Suprapubic skin (tissue), 3 donors: ENCODE measurements at regions not wholly inside any gene's neighbourhood (a gene's known extent, or its start where the extent isn't known, plus 50 kb on each side); places are given as distances from the start of the nearest gene placed in this dataset.

Source experiments
- CTCF ChIP-seq, 2 donors: fragments of 200-600 bp in 1 of 2; fragments of 450-650 bp in 1 of 2; sonication (generic) in 1 of 2; IDR thresholded peaks; one replicate each; pipeline ENCODE4 v1.5.1; 2016 to 2019; ENCODE audit warnings: antibody characterized with exemption in 2 of 2, mild to moderate bottlenecking in 1 of 2, moderate library complexity in 1 of 2
- EP300 ChIP-seq: sonication (generic); formaldehyde crosslinking; IDR thresholded peaks from one replicate; pipeline ENCODE4 v1.6.1; 2017; ENCODE audit warnings: antibody characterized with exemption

DNA sequence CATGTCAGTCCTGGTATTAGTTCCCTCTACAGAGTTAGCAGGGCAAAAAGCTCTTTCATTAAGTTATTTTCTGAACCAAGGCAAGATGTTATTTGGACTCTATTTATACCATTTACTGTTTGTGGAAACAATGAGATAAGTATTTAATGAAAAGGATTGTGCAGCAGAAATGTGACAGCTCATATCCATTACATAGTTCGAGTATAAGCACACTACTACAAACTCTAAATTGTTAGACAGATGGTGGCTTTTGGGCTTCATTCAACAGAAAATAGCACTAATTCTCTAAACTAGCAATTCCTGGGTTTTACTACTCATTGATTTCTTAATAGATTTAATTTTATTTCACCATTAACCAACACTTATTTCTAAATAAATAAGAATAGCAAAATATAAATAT, 95.2 kb upstream of the ANK2 start:
- no peak for TF ChIP-seq EP300
- TF ChIP-seq CTCF (IDR thresholded peaks at IDR 0.05), result no peak
